ENCODE measurements at regions not wholly inside any gene's neighbourhood (a gene's known extent, or its start where the extent isn't known, plus 50 kb on each side); places are given as distances from the start of the nearest gene placed in this dataset.

DNA sequence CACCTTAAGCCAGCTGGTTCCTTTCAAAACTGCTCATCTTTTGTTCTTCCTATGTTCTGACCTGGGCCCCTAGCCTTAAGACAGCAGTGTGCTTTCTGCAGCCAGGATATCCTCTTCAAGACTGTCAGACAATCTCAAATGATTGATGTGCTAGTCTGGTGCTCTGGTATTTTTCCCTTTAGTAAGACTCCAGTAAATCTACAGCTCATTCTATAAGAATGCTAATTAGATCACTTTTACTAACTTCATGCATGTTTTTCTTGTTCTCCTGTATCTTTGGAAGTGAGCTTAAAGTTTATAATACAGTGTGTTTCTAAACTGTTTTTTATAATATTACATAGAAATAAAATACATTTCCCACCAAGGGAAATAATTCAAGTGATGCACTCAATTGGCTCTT lies 220.9 kb upstream of the NANOGP8 start:
- DNase-seq = no peak
- Histone ChIP-seq H4K8ac (replicated peaks; ENCODE audit: insufficient read length, low read depth, low read length) (no peak overlapping the region), H3K4ac (ENCODE audit: low read depth, low read length) (no peak overlapping the region), H3K23me2 (ENCODE audit: insufficient read length, low read depth, low read length, poor library complexity, severe bottlenecking) (no peaks in the 10 kb centered on the region), H3K4me2 (ENCODE audit: insufficient read depth, insufficient read length, low read length) (no peak overlapping the region), H2BK15ac (ENCODE audit: low read depth, low read length) (no peak overlapping the region), H2AK5ac (ENCODE audit: insufficient read length, low read length) (no peak overlapping the region), H3K9ac (ENCODE audit: extremely low read depth, insufficient read length, low read length) (no peak overlapping the region), H3K56ac (ENCODE audit: insufficient read length, low read depth, low read length) (no peak overlapping the region), H3K79me2 (ENCODE audit: insufficient read depth, low read length) (no peaks in the 10 kb centered on the region), H3T11ph (ENCODE audit: low read length) (no peak overlapping the region), H2BK12ac (ENCODE audit: insufficient read length, low read depth, low read length) (no peak overlapping the region), H3K18ac (ENCODE audit: insufficient read length, low read depth, low read length) (no peak overlapping the region), H2AFZ (ENCODE audit: low read length) (no peak overlapping the region), H3K27ac (ENCODE audit: insufficient read length, low read depth, low read length) (no peak overlapping the region), H3K9me3 (ENCODE audit: control insufficient read depth, low read depth, low read length) (no peaks in the 10 kb centered on the region), H3K79me1 (ENCODE audit: insufficient read depth, low read depth, low read length, poor library complexity, severe bottlenecking) (no peaks in the 10 kb centered on the region), H4K5ac (ENCODE audit: insufficient read length, low read depth, low read length) (no peak overlapping the region), H3K23ac (ENCODE audit: insufficient read length, low read depth, low read length) (no peak overlapping the region), H2BK120ac (ENCODE audit: low read depth, low read length, poor library complexity, severe bottlenecking) (no peak overlapping the region), H3K27me3 (ENCODE audit: insufficient read depth, low read length) (no peaks in the 10 kb centered on the region), H2BK20ac (ENCODE audit: low read depth, low read length, poor library complexity, severe bottlenecking) (no peak overlapping the region), H4K20me1 (ENCODE audit: control insufficient read depth, insufficient read depth, insufficient read length) (no peaks in the 10 kb centered on the region), H3K4me1 (ENCODE audit: insufficient read depth, low read length) (no peaks in the 10 kb centered on the region), H4K91ac (ENCODE audit: insufficient read length, low read depth, low read length) (no peak overlapping the region), H2BK5ac (ENCODE audit: insufficient read length, low read length) (no peak overlapping the region), H3K14ac (ENCODE audit: insufficient read depth, low read length) (no peak overlapping the region)
- TF ChIP-seq, protein P1, sequence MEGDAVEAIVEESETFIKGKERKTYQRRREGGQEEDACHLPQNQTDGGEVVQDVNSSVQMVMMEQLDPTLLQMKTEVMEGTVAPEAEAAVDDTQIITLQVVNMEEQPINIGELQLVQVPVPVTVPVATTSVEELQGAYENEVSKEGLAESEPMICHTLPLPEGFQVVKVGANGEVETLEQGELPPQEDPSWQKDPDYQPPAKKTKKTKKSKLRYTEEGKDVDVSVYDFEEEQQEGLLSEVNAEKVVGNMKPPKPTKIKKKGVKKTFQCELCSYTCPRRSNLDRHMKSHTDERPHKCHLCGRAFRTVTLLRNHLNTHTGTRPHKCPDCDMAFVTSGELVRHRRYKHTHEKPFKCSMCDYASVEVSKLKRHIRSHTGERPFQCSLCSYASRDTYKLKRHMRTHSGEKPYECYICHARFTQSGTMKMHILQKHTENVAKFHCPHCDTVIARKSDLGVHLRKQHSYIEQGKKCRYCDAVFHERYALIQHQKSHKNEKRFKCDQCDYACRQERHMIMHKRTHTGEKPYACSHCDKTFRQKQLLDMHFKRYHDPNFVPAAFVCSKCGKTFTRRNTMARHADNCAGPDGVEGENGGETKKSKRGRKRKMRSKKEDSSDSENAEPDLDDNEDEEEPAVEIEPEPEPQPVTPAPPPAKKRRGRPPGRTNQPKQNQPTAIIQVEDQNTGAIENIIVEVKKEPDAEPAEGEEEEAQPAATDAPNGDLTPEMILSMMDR (conservative IDR thresholded peaks at IDR 0.05) = no peak
- H3K27me3 Mint-ChIP-seq (ENCODE audit: low read depth) = no peaks in the 10 kb centered on the region
- H3K4me3 Mint-ChIP-seq = no peak overlapping the region
- H3K36me3 Mint-ChIP-seq (ENCODE audit: insufficient read depth in 1 of 3, low read depth in 3 of 3) = no peaks in the 10 kb centered on the region
- peaks cover 7 to 9% of the 10 kb centered on the region in 2 experiments for H3K4me1 Mint-ChIP-seq
- H3K9me3 Mint-ChIP-seq = no peaks in the 10 kb centered on the region
- H3K27ac Mint-ChIP-seq = no peak overlapping the region
